SU-DHL-6 (cell line): ENCODE measurements at regions not wholly inside any gene's neighbourhood (a gene's known extent, or its start where the extent isn't known, plus 50 kb on each side); places are given as distances from the start of the nearest gene placed in this dataset.

Source experiments
- EZH2phosphoT487 ChIP-seq: fragments of 200-600 bp; sonication (generic), shearing (Covaris generic); conservative IDR thresholded peaks from 2 replicates; pipeline ENCODE4 v1.6.1; 2018; ENCODE audit warnings: mild to moderate bottlenecking, antibody characterized with exemption, low read length, moderate library complexity, mixed read lengths
- TF ChIP-seq, protein P1 (sequence below): fragments of 200-600 bp; sonication (generic); IDR thresholded peaks from one replicate; pipeline ENCODE4 v1.5.1; 2017; ENCODE audit warnings: antibody characterized with exemption, mild to moderate bottlenecking, low read length, moderate library complexity; ENCODE audit not compliant: insufficient read depth, poor library complexity, severe bottlenecking

- TF ChIP-seq, protein P1, sequence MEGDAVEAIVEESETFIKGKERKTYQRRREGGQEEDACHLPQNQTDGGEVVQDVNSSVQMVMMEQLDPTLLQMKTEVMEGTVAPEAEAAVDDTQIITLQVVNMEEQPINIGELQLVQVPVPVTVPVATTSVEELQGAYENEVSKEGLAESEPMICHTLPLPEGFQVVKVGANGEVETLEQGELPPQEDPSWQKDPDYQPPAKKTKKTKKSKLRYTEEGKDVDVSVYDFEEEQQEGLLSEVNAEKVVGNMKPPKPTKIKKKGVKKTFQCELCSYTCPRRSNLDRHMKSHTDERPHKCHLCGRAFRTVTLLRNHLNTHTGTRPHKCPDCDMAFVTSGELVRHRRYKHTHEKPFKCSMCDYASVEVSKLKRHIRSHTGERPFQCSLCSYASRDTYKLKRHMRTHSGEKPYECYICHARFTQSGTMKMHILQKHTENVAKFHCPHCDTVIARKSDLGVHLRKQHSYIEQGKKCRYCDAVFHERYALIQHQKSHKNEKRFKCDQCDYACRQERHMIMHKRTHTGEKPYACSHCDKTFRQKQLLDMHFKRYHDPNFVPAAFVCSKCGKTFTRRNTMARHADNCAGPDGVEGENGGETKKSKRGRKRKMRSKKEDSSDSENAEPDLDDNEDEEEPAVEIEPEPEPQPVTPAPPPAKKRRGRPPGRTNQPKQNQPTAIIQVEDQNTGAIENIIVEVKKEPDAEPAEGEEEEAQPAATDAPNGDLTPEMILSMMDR = no peak
- no peak for TF ChIP-seq EZH2phosphoT487
Observed at GRCh38 chr13:33992881-33993336, 175.0 kb downstream of the RFC3 start.
